IMR-90 (cell line): ENCODE measurements at regions not wholly inside any gene's neighbourhood (a gene's known extent, or its start where the extent isn't known, plus 50 kb on each side); places are given as distances from the start of the nearest gene placed in this dataset.

Experiments used
- CTCF ChIP-seq: conservative IDR thresholded peaks from 2 replicates; pipeline ENCODE4 v1.5.1; 2012; ENCODE audit warnings: mild to moderate bottlenecking, low read depth, low read length, improper control_type of control experiment
- MAFK ChIP-seq: IDR thresholded peaks from 2 replicates; pipeline ENCODE4 v1.6.1; 2012; ENCODE audit warnings: low read depth, low read length, improper control_type of control experiment
- POLR2A ChIP-seq: IDR thresholded peaks from 2 replicates; pipeline ENCODE4 v1.6.1; 2012; ENCODE audit warnings: mild to moderate bottlenecking, low read depth, low read length
- RCOR1 ChIP-seq: IDR thresholded peaks from 2 replicates; pipeline ENCODE4 v1.6.1; 2012; ENCODE audit warnings: mild to moderate bottlenecking, low read length, improper control_type of control experiment; ENCODE audit not compliant: insufficient replicate concordance

- TF ChIP-seq CTCF (no peak), POLR2A (no peak), MAFK (no peak), RCOR1 (no peak)
Measured at GRCh38 chr1:90176530-90176929, 181.6 kb downstream of the ZNF326 start.
